ENCODE measurements at regions not wholly inside any gene's neighbourhood (a gene's known extent, or its start where the extent isn't known, plus 50 kb on each side); places are given as distances from the start of the nearest gene placed in this dataset.

DNA sequence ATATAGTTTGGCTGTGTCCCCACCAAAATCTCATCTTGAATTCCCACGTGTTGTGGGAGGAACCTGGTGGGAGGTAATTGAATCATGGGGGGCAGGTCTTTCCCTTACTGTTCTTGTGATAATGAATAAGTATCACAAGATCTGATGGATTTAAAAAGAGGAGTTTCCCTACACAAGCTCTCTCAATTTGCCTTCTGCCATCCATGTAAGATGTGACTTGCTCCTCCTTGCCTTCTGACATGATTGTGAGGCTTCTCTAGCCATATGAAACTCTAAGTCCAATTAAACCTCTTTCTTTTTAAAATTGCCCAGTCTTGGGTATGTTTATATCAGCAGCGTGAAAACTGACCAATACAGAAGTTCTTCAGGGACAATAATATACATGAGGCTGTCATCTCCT is 425.1 kb downstream of the PABPC4L start:
- no peak for TF ChIP-seq GABPA (IDR thresholded peaks at IDR 0.05; ENCODE audit: low read depth)
- TF ChIP-seq POLR2AphosphoS5 (IDR thresholded peaks at IDR 0.05; ENCODE audit: low read depth): no peak
- no peak for TF ChIP-seq SPI1 (IDR thresholded peaks at IDR 0.05; ENCODE audit: borderline replicate concordance, low read depth)
- TF ChIP-seq, protein P1, sequence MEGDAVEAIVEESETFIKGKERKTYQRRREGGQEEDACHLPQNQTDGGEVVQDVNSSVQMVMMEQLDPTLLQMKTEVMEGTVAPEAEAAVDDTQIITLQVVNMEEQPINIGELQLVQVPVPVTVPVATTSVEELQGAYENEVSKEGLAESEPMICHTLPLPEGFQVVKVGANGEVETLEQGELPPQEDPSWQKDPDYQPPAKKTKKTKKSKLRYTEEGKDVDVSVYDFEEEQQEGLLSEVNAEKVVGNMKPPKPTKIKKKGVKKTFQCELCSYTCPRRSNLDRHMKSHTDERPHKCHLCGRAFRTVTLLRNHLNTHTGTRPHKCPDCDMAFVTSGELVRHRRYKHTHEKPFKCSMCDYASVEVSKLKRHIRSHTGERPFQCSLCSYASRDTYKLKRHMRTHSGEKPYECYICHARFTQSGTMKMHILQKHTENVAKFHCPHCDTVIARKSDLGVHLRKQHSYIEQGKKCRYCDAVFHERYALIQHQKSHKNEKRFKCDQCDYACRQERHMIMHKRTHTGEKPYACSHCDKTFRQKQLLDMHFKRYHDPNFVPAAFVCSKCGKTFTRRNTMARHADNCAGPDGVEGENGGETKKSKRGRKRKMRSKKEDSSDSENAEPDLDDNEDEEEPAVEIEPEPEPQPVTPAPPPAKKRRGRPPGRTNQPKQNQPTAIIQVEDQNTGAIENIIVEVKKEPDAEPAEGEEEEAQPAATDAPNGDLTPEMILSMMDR (IDR thresholded peaks at IDR 0.05; ENCODE audit: insufficient read depth, low read length): no peak
- TF ChIP-seq, protein P2, sequence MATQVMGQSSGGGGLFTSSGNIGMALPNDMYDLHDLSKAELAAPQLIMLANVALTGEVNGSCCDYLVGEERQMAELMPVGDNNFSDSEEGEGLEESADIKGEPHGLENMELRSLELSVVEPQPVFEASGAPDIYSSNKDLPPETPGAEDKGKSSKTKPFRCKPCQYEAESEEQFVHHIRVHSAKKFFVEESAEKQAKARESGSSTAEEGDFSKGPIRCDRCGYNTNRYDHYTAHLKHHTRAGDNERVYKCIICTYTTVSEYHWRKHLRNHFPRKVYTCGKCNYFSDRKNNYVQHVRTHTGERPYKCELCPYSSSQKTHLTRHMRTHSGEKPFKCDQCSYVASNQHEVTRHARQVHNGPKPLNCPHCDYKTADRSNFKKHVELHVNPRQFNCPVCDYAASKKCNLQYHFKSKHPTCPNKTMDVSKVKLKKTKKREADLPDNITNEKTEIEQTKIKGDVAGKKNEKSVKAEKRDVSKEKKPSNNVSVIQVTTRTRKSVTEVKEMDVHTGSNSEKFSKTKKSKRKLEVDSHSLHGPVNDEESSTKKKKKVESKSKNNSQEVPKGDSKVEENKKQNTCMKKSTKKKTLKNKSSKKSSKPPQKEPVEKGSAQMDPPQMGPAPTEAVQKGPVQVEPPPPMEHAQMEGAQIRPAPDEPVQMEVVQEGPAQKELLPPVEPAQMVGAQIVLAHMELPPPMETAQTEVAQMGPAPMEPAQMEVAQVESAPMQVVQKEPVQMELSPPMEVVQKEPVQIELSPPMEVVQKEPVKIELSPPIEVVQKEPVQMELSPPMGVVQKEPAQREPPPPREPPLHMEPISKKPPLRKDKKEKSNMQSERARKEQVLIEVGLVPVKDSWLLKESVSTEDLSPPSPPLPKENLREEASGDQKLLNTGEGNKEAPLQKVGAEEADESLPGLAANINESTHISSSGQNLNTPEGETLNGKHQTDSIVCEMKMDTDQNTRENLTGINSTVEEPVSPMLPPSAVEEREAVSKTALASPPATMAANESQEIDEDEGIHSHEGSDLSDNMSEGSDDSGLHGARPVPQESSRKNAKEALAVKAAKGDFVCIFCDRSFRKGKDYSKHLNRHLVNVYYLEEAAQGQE (IDR thresholded peaks at IDR 0.05; ENCODE audit: insufficient replicate concordance, low read depth): no peak
- Histone ChIP-seq H3K27ac (replicated peaks) (no peak overlapping the region), H3K27me3 (ENCODE audit: insufficient read depth, poor library complexity, severe bottlenecking) (no peaks in the 10 kb centered on the region), H3K4me3 (replicated peaks; ENCODE audit: insufficient read depth, low read length) (no peak overlapping the region)
- no peak for DNase-seq (ENCODE audit: low read depth in 1 of 2, low spot score in 1 of 2)

DNA sequence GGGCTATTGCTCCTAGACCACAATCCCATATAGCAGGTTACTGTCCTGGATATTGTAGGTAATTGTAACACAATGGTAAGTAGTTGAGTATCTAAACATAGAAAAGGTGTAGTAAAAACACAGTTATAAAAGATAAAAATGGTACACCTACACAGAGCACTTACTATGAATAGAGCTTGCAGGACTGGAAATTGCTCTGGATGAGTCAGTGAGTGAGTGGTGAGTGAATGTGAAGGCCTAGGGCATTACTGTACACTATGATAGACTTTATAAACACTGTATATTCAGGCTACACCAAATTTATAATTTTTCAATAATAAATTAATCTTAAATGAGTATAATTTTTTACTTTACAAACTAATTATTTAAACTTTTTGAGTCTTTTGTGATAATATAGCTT is 425.7 kb downstream of the PABPC4L start:
- no peak for TF ChIP-seq POLR2AphosphoS5 (IDR thresholded peaks at IDR 0.05; ENCODE audit: low read depth)
- TF ChIP-seq, protein P1 (IDR thresholded peaks at IDR 0.05; ENCODE audit: insufficient read depth, low read length): no peak
- TF ChIP-seq, protein P2 (IDR thresholded peaks at IDR 0.05; ENCODE audit: insufficient replicate concordance, low read depth): no peak
- TF ChIP-seq GABPA (IDR thresholded peaks at IDR 0.05; ENCODE audit: low read depth): no peak
- no peak for TF ChIP-seq SPI1 (IDR thresholded peaks at IDR 0.05; ENCODE audit: borderline replicate concordance, low read depth)
- Histone ChIP-seq H3K27me3 (ENCODE audit: insufficient read depth, poor library complexity, severe bottlenecking) (no peaks in the 10 kb centered on the region), H3K27ac (replicated peaks) (no peak overlapping the region), H3K4me3 (replicated peaks; ENCODE audit: insufficient read depth, low read length) (no peak overlapping the region)
- no peak for DNase-seq (ENCODE audit: low read depth in 1 of 2, low spot score in 1 of 2)

DNA sequence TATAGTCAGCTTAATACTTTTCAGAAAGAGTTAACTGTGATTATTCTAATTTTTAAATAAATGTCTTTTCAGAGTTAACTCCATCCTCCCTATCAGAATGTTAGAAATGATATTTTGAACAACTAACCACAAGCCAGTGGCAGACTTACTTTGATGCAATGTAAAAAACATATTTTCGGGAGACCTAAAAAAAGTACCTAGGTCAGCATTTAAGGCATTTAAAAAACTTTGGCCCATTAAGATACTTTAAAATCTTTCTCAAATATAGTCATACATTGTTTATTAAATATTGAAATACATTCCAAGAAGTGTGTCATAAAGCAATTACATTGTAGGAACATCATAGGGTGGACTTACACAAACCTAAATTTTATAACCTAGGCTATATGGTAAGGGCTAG is 426.1 kb downstream of the PABPC4L start:
- no peak for DNase-seq (ENCODE audit: low read depth in 1 of 2, low spot score in 1 of 2)
- Histone ChIP-seq H3K4me3 (replicated peaks; ENCODE audit: insufficient read depth, low read length) (no peak overlapping the region), H3K27ac (replicated peaks) (no peak overlapping the region), H3K27me3 (ENCODE audit: insufficient read depth, poor library complexity, severe bottlenecking) (no peaks in the 10 kb centered on the region)
- TF ChIP-seq, protein P2 (IDR thresholded peaks at IDR 0.05; ENCODE audit: insufficient replicate concordance, low read depth): no peak
- TF ChIP-seq SPI1 (IDR thresholded peaks at IDR 0.05; ENCODE audit: borderline replicate concordance, low read depth): no peak
- TF ChIP-seq, protein P1 (IDR thresholded peaks at IDR 0.05; ENCODE audit: insufficient read depth, low read length): no peak
- TF ChIP-seq POLR2AphosphoS5 (IDR thresholded peaks at IDR 0.05; ENCODE audit: low read depth): no peak
- no peak for TF ChIP-seq GABPA (IDR thresholded peaks at IDR 0.05; ENCODE audit: low read depth)
